Transverse colon (tissue), 4 donors: ENCODE measurements at regions not wholly inside any gene's neighbourhood (a gene's known extent, or its start where the extent isn't known, plus 50 kb on each side); places are given as distances from the start of the nearest gene placed in this dataset.

Experiments
- DNase-seq: peaks from one replicate; pipeline ENCODE4 v3.0.0-alpha.2; 2019
- H3K27ac ChIP-seq, 4 donors: fragments of 200-600 bp; sonication (generic); 2 replicates each; pipeline ENCODE4 v1.5.1; 2016 to 2018; ENCODE audit warnings: inconsistent platforms in 4 of 4
- H3K27me3 ChIP-seq: fragments of 200-600 bp; sonication (generic); 2 replicates; pipeline ENCODE4 v1.5.1; 2017; ENCODE audit warnings: inconsistent platforms
- H3K36me3 ChIP-seq, 4 donors: fragments of 200-600 bp; sonication (generic); 2 replicates each; pipeline ENCODE4 v1.5.1; 2017 to 2019; ENCODE audit warnings: inconsistent platforms in 4 of 4
- H3K4me1 ChIP-seq, 4 donors: fragments of 200-600 bp; sonication (generic); 2 replicates each; pipeline ENCODE4 v1.5.1; 2017 to 2020; ENCODE audit warnings: inconsistent platforms in 4 of 4
- H3K4me3 ChIP-seq, 4 donors: fragments of 200-600 bp; sonication (generic); 1 replicate in 1 of 4; 2 replicates in 3 of 4; pipeline versions ENCODE4 v1.5.1 to v1.6.1; 2017 to 2019; ENCODE audit warnings: inconsistent platforms in 4 of 4
- H3K9me3 ChIP-seq, 2 donors: fragments of 200-600 bp; sonication (generic); 2 replicates each; pipeline ENCODE4 v1.5.1; 2017 to 2019; ENCODE audit warnings: inconsistent platforms in 2 of 2
- EP300 ChIP-seq: sonication (generic); formaldehyde crosslinking; IDR thresholded peaks from one replicate; pipeline ENCODE4 v1.6.1; 2017; ENCODE audit warnings: antibody characterized with exemption, low read depth
- POLR2A ChIP-seq: fragments of 450-650 bp; IDR thresholded peaks from one replicate; pipeline ENCODE4 v1.6.1; 2016; ENCODE audit warnings: antibody characterized with exemption, mild to moderate bottlenecking, moderate library complexity
- POLR2AphosphoS5 ChIP-seq, 3 donors: sonication (generic); formaldehyde crosslinking; IDR thresholded peaks; one replicate each; pipeline ENCODE4 v1.6.1; 2016; ENCODE audit warnings: antibody characterized with exemption in 3 of 3
- WGBS, 2 donors: methylation state at CpG; one replicate each; pipeline ENCODE4 v1.1.5; 2018; ENCODE audit warnings: low coverage in 1 of 2; 5-methylcytosine and 5-hydroxymethylcytosine counted together
- in situ Hi-C, 4 donors: fragments of 200-750 bp; cut with MboI; loops; one replicate each; pipeline versions ENCODE4 v1.15.0 to v1.15.1; 2017; ENCODE audit warnings: low sequenced_read_pairs in 3 of 4, low pct_ligation_motif_present in 1 of 4, low pct_unique_long_range_greater_than_20kb in 1 of 4
- intact Hi-C: fragments of 100-400 bp; cut with DNase I; formaldehyde crosslinking; loops from one replicate; pipeline ENCODE4 v1.15.1; 2023; ENCODE audit warnings: low total_unique reads
- TF ChIP-seq, protein P1 (sequence below), 5 experiments: fragments of 200-600 bp in 3 of 5; fragments of 450-650 bp in 2 of 5; sonication (generic) in 3 of 5; IDR thresholded peaks; 1 replicate in 2 of 5; 2 replicates in 3 of 5; pipeline ENCODE4 v1.5.1; 2016 to 2017; ENCODE audit warnings: antibody characterized with exemption in 5 of 5, inconsistent platforms in 3 of 5, mild to moderate bottlenecking in 2 of 5, moderate library complexity in 1 of 5

DNA sequence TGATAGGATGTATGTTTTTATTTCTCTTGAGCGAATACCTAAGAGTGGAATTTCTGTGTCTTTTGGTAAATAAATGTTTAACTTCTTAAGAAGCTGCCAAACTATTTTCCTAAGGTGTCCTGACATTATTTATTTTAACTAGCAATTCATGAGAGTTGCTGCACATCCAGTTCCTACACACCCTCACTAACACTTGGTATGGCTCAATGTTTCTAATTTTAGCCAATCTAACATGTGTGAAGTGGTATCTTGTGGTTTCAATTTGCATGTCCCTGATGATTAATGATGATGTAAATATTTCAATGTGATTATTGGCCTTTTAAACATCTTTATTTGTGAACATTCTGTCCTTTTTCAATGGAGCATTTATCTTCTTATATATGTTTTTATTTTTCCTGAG, 2095.5 kb upstream of the C9orf72 start:
- TF ChIP-seq, protein P1, sequence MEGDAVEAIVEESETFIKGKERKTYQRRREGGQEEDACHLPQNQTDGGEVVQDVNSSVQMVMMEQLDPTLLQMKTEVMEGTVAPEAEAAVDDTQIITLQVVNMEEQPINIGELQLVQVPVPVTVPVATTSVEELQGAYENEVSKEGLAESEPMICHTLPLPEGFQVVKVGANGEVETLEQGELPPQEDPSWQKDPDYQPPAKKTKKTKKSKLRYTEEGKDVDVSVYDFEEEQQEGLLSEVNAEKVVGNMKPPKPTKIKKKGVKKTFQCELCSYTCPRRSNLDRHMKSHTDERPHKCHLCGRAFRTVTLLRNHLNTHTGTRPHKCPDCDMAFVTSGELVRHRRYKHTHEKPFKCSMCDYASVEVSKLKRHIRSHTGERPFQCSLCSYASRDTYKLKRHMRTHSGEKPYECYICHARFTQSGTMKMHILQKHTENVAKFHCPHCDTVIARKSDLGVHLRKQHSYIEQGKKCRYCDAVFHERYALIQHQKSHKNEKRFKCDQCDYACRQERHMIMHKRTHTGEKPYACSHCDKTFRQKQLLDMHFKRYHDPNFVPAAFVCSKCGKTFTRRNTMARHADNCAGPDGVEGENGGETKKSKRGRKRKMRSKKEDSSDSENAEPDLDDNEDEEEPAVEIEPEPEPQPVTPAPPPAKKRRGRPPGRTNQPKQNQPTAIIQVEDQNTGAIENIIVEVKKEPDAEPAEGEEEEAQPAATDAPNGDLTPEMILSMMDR (IDR thresholded peaks at IDR 0.05) = no peak
- no peak for TF ChIP-seq POLR2AphosphoS5 (IDR thresholded peaks at IDR 0.05)
- no peak for TF ChIP-seq EP300
- TF ChIP-seq POLR2A = no peak
- WGBS, 2 donors = 75 to 78% methylated on average over 1 of the region's 1 CpG
- H3K4me3 ChIP-seq = no peak overlapping the region
- H3K36me3 ChIP-seq = no peaks in the 10 kb centered on the region
- in situ Hi-C loops (loop anchor here in 1 of 4 donors (25.0 kb wide), 1 partner anchor 94 kb away; no protein-coding TSS in a partner anchor), intact Hi-C loops (no loop called here)
- no peaks in the 10 kb centered on the region for H3K27me3 ChIP-seq
- H3K9me3 ChIP-seq = no peaks in the 10 kb centered on the region
- no peaks in the 10 kb centered on the region for H3K4me1 ChIP-seq
- no peak for DNase-seq
- H3K27ac ChIP-seq = no peak overlapping the region

DNA sequence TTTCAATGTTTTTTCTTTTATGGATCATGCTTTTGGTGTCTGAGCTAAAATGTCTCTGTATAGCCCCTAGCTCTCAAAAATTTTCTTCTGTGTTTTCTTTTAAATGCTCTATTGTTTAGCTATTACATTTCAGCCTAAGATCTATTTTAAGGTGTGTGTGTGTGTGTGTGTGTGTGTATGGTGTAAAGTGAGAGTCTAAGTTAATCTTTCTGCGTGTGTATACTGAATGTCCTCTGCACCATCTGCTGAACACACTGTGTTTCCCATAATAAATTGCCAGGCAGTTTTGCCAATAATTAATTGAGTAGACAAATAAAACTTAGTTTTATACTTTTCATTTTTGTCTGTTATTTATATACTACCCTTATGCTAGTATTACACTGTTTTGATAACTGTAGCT, 2096.3 kb upstream of the C9orf72 start:
- no peak for DNase-seq
- Histone ChIP-seq H3K4me3 (no peak overlapping the region), H3K36me3 (no peaks in the 10 kb centered on the region), H3K9me3 (no peaks in the 10 kb centered on the region), H3K4me1 (no peaks in the 10 kb centered on the region), H3K27ac (no peak overlapping the region), H3K27me3 (no peaks in the 10 kb centered on the region)
- WGBS, 2 donors = 57 to 62% methylated on average over 1 of the region's 1 CpG
- TF ChIP-seq EP300 = no peak
- intact Hi-C loops (no loop called here), in situ Hi-C loops (loop anchor here in 1 of 4 donors (25.0 kb wide), 1 partner anchor 93 kb away; no protein-coding TSS in a partner anchor)

DNA sequence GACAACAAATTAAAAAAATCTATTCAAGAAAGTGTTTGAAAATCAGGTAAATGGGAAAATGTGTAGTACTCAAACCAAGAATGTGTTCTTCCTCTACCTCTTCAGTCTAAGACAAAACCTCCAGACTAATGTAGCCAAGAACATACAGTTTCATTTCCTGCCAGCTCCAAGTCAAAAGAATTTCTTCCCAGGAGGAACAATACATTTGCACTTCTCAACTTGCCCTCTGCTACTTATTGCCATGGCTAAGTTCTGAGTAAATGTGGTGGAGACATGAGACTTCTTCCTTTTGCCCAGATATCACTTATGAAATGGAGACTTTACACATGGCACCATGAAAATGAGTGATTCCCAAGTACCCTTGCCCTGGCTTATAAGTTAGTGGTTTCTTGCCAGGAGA, 2112.2 kb upstream of the C9orf72 start:
- no peak for DNase-seq
- no peak for TF ChIP-seq POLR2A
- TF ChIP-seq, protein P1 (IDR thresholded peaks at IDR 0.05) = no peak
- Histone ChIP-seq H3K4me1 (no peaks in the 10 kb centered on the region), H3K36me3 (peaks cover 0 to 4% (median 0%) of the 10 kb centered on the region in 4 donors), H3K4me3 (no peak overlapping the region), H3K9me3 (no peaks in the 10 kb centered on the region), H3K27me3 (no peaks in the 10 kb centered on the region), H3K27ac (no peak overlapping the region)
- intact Hi-C loops = no loop called here
- in situ Hi-C loops = no loop called here

DNA sequence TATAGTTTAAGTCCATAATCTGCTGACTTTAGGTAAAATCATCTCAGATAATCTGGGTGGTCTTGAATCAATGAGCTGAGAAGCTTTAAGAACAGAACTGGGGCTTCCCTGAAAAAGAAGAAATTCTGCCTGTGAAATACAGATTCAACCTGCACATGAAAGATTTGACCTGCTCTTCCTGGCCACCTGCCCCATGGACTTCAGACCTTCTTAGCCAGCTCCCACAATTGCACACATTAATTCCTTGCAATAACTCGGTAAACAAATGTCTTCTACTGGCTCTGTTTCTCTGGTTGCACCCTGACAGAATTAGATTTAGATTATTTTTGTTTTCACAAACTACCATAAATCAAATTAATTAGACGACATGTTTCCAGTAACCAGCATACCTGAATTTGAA, 2117.9 kb upstream of the C9orf72 start:
- 26 to 52% methylated on average over 2 of the region's 2 CpGs for WGBS, 2 donors
- Histone ChIP-seq H3K27ac (no peak overlapping the region), H3K4me3 (no peak overlapping the region), H3K9me3 (no peaks in the 10 kb centered on the region), H3K4me1 (no peaks in the 10 kb centered on the region), H3K27me3 (no peaks in the 10 kb centered on the region), H3K36me3 (peaks cover 0 to 4% (median 0%) of the 10 kb centered on the region in 4 donors)
- TF ChIP-seq, protein P1 (IDR thresholded peaks at IDR 0.05) = no peak
- TF ChIP-seq POLR2AphosphoS5 (IDR thresholded peaks at IDR 0.05) (no peak), POLR2A (no peak), EP300 (no peak)
- DNase-seq = no peak
- intact Hi-C loops (no loop called here), in situ Hi-C loops (no loop called here)

DNA sequence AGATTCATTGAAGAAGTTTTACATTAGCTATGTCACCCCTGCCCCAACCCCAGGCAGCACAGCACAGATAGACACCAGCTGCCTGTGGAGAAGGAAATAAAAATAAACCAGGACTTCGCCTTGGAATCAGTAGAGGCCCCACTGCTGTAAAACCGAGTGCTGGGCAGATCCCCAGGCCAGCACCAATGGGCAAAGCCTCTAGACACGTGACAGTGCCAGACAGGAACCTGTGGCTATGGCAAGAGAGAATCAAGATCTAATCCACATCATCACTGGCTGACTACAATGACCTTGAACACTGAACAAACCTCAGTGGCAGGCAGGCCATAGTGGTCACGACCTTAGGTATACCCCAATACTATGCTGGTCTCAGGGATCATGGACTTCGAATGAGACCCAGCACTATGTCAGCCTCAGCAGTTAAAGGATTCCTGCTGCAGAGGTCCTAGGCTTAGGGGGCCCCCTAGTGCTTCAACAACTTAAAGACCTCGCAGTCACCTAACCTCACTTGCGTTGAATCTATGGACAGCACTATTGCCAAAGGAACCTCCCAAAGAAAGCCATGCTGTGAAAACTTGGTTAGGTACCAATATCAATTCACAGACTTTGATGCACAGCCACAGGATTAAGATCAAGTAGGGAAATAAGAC, 2118.6 kb upstream of the C9orf72 start:
- Histone ChIP-seq H3K4me3 (no peak overlapping the region), H3K36me3 (peaks cover 0 to 4% (median 0%) of the 10 kb centered on the region in 4 donors), H3K27ac (no peak overlapping the region), H3K4me1 (no peaks in the 10 kb centered on the region), H3K9me3 (no peaks in the 10 kb centered on the region), H3K27me3 (no peaks in the 10 kb centered on the region)
- TF ChIP-seq, protein P1 (IDR thresholded peaks at IDR 0.05) = no peak
- no peak for TF ChIP-seq EP300
- TF ChIP-seq POLR2AphosphoS5 (IDR thresholded peaks at IDR 0.05) = no peak
- TF ChIP-seq POLR2A = no peak
- in situ Hi-C loops (no loop called here), intact Hi-C loops (no loop called here)
- WGBS, 2 donors = 45% methylated on average over 7 of the region's 7 CpGs; no CpG with 5 or more reads in 1 of the 2 donors
- no peak for DNase-seq
